ENCODE measurements at regions not wholly inside any gene's neighbourhood (a gene's known extent, or its start where the extent isn't known, plus 50 kb on each side); places are given as distances from the start of the nearest gene placed in this dataset.

- DNase-seq: no peak
Measured at GRCh38 chr5:158434749-158435148, 575.8 kb upstream of the CLINT1 start.

- no peak for DNase-seq
Measured at GRCh38 chr5:158433634-158434033, 574.7 kb upstream of the CLINT1 start.

DNA sequence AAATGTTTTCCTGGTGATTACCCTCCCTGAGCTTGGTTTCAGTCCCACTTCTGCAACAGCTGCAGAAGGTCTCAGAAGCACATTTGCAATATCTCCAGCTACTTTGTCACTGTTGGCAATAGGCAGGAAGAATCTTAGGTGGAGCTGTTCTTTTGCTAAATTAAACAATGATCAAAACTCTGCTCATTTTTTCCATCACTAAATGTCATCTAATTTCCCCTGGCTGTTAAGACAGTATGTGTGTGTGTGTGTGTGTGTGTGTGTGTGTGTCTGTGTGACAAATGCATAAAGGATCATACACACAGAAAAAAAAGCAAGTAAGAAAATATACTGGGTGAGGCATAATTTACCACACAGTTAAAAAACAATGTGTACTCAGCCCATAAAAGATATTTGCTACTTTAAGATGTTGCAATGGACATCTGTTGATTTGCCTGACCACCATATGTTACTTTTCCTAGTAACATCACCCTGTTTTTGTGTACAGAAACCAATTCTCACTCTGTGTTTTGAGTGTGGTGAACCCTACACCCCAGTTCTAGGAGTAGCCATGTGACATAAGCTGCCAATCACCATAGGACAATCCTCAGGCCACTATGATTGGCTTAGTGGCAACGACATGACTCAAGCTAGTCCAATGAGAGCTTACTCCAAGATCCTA lies 572.6 kb upstream of the CLINT1 start:
- DNase-seq: no peak

DNA sequence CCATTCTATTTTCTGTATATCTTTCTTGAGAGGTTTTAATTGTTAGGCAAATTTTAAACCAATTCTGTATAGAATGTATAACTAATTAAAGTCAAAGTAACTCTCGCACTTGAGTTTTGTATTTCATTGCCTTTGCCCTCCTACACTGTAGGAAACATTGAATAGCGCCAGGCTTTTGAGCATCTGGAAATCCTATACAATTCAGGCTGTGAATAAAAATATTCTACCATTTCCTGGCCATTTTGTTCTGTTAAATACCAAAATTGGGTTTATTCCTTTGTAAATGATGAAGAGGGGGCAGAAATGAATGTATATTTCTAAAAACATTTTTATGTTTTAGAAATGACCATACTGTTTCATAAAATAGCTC lies 571.8 kb upstream of the CLINT1 start:
- no peak for DNase-seq

- no peak for DNase-seq
Measured at GRCh38 chr5:158430166-158430797, 571.3 kb upstream of the CLINT1 start.

- DNase-seq: no peak
Measured at GRCh38 chr5:158429564-158429963, 570.6 kb upstream of the CLINT1 start.

DNA sequence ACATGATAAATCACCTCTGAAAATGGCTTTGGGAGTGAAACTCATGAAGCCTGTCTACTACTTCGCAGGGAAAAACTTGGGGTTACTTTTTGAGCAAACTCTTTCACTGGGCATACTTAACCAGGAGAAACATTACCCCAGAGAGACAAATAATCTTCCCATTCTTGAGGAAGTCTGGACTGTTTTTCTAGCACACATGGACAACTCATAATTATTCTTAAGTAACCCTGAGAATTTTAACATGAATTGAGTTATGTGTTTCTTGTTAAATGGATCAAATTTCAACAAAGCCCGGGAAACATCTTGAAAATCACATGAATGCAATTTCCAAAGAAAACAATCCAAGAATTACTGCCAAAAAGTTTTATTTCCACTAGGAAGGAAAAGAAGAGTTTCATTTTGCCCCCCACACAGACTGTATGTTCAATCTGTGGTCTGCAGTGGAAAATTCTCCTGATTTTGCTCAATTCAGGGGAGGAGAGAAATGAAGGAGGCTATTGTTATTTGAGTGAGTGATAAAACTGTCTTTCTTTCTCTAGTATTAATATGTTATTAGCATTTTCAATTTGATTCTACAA lies 564.8 kb upstream of the CLINT1 start:
- no peak for DNase-seq

DNA sequence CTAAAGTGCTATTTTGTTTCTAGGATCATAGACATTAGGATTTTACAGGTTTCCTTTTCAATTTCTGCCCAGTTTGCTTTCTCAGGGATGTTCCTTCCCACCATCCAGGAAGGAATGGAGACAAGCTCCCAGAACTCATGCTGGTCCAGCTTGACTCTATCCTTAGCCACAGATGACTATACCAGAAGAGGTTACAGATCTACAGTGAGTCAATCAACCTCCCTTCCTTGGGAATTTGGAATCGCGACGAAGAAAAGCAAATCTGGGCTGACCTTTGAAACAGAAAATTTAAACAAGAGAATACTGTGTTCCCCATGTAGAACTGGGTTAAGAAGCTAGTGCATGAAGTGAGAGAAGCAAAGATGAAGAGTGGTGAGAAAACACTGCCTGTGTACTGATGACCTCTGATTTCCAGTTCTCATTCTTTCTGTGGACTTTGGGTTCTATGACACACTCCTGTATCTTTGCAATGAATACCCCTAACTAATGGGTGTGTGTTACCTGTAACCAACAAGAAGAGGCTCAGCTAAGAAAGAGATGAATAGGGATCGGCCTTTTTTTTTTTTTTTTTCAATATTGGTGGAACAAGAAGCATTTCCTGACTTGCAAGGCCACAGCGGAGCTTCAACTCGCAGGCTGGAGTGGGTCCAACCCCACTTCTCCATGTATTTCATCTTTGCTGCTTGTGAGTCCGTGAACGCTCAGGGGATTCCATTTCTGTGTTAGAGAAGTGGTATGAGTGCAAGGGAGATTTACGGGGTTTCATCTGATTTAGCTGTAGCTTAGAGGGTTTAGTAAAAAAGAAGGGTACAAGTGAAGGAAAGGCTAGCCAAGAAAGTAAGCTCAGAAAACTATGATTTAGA lies 563.9 kb upstream of the CLINT1 start:
- DNase-seq: no peak

DNA sequence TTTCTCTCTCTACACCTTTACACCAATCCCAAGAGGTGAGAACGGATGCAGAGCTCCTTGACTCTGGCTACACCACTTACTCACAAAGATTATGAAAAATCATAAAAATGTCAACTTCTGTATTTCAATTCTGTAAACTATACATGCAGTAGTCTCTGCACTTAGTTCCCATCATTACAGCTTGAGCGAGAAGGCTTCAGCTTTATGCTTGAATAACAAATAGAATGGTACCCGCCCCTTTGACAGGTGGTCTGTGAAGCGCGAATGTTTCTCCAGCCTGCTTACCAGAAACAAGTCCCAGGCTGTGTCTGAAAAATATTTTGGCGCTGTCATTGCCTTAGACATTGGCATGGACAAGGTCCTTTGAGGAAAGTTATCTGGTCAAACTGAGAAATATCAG lies 562.4 kb upstream of the CLINT1 start:
- DNase-seq: no peak

- DNase-seq: no peak
Measured at GRCh38 chr5:158419186-158419585, 560.2 kb upstream of the CLINT1 start.

DNA sequence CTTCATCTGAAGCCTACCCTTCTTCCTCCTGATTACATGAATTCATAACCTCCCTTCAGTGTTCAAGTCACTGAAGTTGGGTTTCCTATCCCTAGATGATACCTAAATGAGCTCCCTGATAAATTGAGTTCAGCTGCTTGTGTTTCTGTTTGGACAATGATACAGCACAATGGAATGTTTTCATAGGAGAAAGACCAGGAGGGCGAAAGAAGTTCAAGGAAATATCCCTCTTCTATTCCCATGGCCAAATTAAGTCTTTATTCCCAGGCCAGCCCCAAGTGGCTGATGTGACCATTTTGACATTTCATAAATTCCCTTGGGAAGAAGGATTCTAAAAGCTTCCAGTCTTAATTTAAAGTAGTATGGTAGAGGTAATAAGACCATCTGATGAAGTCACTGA lies 555.8 kb upstream of the CLINT1 start:
- DNase-seq: no peak

DNA sequence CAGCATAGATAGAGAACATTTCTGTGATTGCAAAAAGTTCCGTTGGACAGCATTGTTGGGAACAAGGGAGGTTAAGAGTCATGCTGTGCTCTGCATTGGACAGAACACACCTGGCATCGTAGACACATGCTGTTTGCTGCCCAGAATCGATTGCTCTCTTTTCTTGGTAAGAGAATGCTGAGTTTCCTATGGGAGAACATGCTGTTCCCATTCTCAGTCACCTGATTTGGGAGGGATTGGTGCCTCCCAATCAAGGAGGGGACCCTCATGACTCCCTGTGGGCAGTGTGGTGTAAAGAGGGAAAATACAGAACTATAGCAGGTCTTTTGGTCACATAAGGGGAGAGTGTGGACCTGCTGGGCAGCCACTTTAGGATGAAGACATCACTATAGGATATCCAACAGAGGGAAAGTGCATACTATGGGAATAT lies 555.4 kb upstream of the CLINT1 start:
- DNase-seq: no peak

DNA sequence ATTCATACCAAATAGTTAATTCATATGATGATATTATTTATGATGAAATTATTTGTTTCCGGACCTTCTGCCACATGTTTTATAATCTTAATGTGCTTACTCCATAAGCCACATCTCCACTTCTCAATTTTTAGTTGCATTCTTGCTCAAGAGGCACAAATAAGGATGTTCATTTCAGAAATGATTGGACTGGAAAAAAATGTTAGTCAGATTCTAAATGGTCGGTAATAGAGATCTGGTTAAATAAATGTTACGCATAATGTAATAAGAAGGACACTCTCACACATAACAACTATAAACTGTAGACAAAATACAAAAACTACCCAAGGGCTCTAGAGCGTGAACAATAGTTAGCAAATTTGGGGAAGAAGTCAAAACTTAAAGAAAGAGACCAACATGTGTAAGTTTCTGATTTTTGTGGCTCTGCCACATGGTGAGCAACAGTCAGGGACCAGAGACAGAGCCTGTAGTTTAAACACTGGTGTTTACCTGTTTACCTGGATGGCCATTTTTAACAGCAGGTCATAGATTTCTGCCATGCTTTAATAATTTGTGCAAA lies 554.3 kb upstream of the CLINT1 start:
- DNase-seq: no peak

GRCh38 chr5:158410976-158411375 lies 552.0 kb upstream of the CLINT1 start:
- no peak for DNase-seq

DNA sequence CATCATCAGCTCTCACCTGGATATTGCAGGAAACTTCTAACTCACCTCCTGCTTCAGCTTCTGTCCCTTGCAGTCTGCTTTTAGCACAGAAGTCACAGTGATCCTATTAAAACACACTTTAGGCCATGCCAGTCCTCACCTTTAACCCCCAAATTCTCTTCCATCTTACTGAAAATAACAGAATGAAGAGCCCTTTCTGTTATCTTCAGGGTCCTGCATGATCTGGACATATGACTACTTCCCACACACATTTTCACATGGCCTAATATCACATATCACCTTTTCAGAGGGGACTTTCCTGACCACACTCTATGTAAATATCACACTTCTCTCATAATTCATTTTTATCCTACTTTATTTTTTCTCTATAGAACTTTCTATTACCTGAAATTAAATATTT lies 550.6 kb upstream of the CLINT1 start:
- DNase-seq: no peak

GRCh38 chr5:158407824-158408195 lies 548.9 kb upstream of the CLINT1 start:
- DNase-seq: no peak

GRCh38 chr5:158406884-158407823 lies 548.2 kb upstream of the CLINT1 start:
- no peak for DNase-seq

GRCh38 chr5:158398360-158399201 lies 539.6 kb upstream of the CLINT1 start:
- no peak for DNase-seq

- no peak for DNase-seq
Measured at GRCh38 chr5:158397278-158397677, 538.3 kb upstream of the CLINT1 start.

DNA sequence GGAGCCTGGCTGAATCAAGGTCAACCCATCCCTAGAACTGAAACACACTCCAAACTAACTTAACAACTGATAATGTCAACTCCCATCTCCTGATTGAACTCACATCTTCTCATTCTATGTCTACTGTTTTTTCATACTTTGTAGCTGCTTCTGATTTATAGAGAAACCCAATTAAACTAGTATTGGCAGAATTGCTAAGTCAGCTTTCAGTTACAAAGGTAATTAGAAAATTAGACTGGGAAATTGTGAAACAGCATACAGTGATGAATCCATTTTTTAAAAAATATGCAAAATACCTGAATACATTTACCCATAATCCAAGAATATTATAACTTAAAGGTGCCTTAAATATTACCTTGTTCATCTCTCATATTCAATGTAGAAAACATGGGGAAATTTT lies 535.2 kb upstream of the CLINT1 start:
- DNase-seq: no peak

- DNase-seq: no peak
Measured at GRCh38 chr5:158393457-158393856, 534.5 kb upstream of the CLINT1 start.

Data from stimulated activated CD4-positive, alpha-beta T cell treated with anti-CD3 and anti-CD28 coated beads, Interleukin-2, amount 100 ng/mL, for 48 hours (primary cell).